Fibroblast of lung (primary cell): ENCODE measurements at regions not wholly inside any gene's neighbourhood (a gene's known extent, or its start where the extent isn't known, plus 50 kb on each side); places are given as distances from the start of the nearest gene placed in this dataset.

ENCODE experiments used
- CTCF ChIP-seq, 2 donors: IDR thresholded peaks in 1 of 2; conservative IDR thresholded peaks in 1 of 2; 1 replicate in 1 of 2; 2 replicates in 1 of 2; pipeline ENCODE4 v1.5.1; 2011 to 2012; ENCODE audit warnings: low read length in 2 of 2, control low read depth in 1 of 2, inconsistent platforms in 1 of 2, low read depth in 1 of 2, mild to moderate bottlenecking in 1 of 2
- EZH2 ChIP-seq: IDR thresholded peaks from 2 replicates; pipeline ENCODE4 v1.5.1; 2012; ENCODE audit warnings: low read length, control low read depth, mild to moderate bottlenecking; ENCODE audit errors: missing control alignments

GRCh38 chr1:221887415-221887746, 145.5 kb upstream of the DUSP10 start:
- TF ChIP-seq CTCF (conservative IDR thresholded peaks at IDR 0.05 in 1 of 2, IDR thresholded peaks at IDR 0.05 in 1 of 2; ENCODE audit: low read depth in 1 of 2, low read length in 2 of 2) = no peak
- TF ChIP-seq EZH2 = no peak
